PC-3 (cell line): ENCODE measurements at regions not wholly inside any gene's neighbourhood (a gene's known extent, or its start where the extent isn't known, plus 50 kb on each side); places are given as distances from the start of the nearest gene placed in this dataset.

Experiments used
- ATAC-seq: fragments of 200-7000 bp; cut with Tn5 transposase; 2 replicates; pipeline ENCODE4 v1.9.1; 2020; ENCODE audit warnings: mild to moderate bottlenecking, moderate library complexity
- BruUV-seq: library from RNA; stranded (reverse); fragments of 400-500 nt; replicated peaks from 2 replicates; lab custom pipeline; 2021; lab: Mats Ljungman, UMichigan
- CTCF ChIA-PET: fragments of 300-600 bp; sonication (Branson Sonifier 250); formaldehyde crosslinking; loops from one replicate; lab custom pipeline; 2022; ENCODE audit warnings: antibody characterized with exemption; lab: Charles Lee
- POLR2A ChIA-PET: fragments of 300-600 bp; sonication (Branson Sonifier 250); formaldehyde crosslinking; loops from one replicate; lab custom pipeline; 2022; ENCODE audit warnings: antibody characterized with exemption; ENCODE audit not compliant: unreplicated experiment; lab: Charles Lee
- DNase-seq: peaks from one replicate; pipeline ENCODE4 v3.0.0-alpha.2; 2015
- H2AFZ ChIP-seq: fragments of 300-600 bp; sonication (generic); 2 replicates; pipeline ENCODE4 v1.6.0; 2016; ENCODE audit warnings: antibody characterized with exemption, low read length
- H3F3A ChIP-seq: fragments of 300-600 bp; sonication (generic); one replicate; pipeline ENCODE4 v1.6.0; 2017; ENCODE audit warnings: antibody characterized with exemption, low read length, control low read depth, mild to moderate bottlenecking; ENCODE audit not compliant: unreplicated experiment
- H3K27ac ChIP-seq: fragments of 300-600 bp; sonication (generic); 2 replicates; pipeline ENCODE4 v1.5.1; 2016; ENCODE audit warnings: mild to moderate bottlenecking, low read length
- H3K27me3 ChIP-seq: fragments of 300-600 bp; sonication (generic); 2 replicates; pipeline ENCODE4 v1.6.1; 2016; ENCODE audit warnings: low read length, mixed read lengths
- H3K36me3 ChIP-seq: fragments of 300-600 bp; sonication (generic); 2 replicates; pipeline ENCODE4 v1.6.1; 2016; ENCODE audit warnings: low read depth, mixed run types, low read length, mixed read lengths
- H3K4me1 ChIP-seq: fragments of 300-600 bp; sonication (generic); 2 replicates; pipeline ENCODE4 v1.5.1; 2016; ENCODE audit warnings: low read length; ENCODE audit not compliant: insufficient read depth
- H3K4me2 ChIP-seq: fragments of 300-600 bp; sonication (generic); 2 replicates; pipeline ENCODE4 v1.6.0; 2016; ENCODE audit warnings: low read length
- H3K4me3 ChIP-seq: fragments of 300-600 bp; sonication (generic); 2 replicates; pipeline ENCODE4 v1.5.1; 2016; ENCODE audit warnings: mild to moderate bottlenecking, low read length, mixed read lengths
- H3K79me2 ChIP-seq: fragments of 300-600 bp; sonication (generic); 2 replicates; pipeline ENCODE4 v1.6.1; 2017; ENCODE audit warnings: low read length, mixed read lengths
- H3K9ac ChIP-seq: fragments of 300-600 bp; sonication (generic); 2 replicates; pipeline ENCODE4 v1.6.0; 2016; ENCODE audit warnings: mild to moderate bottlenecking, low read length
- H3K9me2 ChIP-seq: fragments of 300-600 bp; sonication (generic); replicated peaks from 2 replicates; pipeline ENCODE4 v1.6.1; 2016; ENCODE audit warnings: mixed run types, low read length, mixed read lengths
- H3K9me3 ChIP-seq: fragments of 300-600 bp; sonication (generic); 2 replicates; pipeline ENCODE4 v1.6.1; 2016; ENCODE audit warnings: low read length, mixed read lengths
- H4K20me1 ChIP-seq: fragments of 300-600 bp; sonication (generic); 2 replicates; pipeline ENCODE4 v1.6.1; 2016; ENCODE audit warnings: low read length, mixed read lengths
- EZH2 ChIP-seq: fragments of 300-600 bp; sonication (generic); IDR thresholded peaks from one replicate; pipeline ENCODE4 v1.6.1; 2017; ENCODE audit warnings: antibody characterized with exemption, mild to moderate bottlenecking, low read length; ENCODE audit not compliant: unreplicated experiment
- EZH2phosphoT487 ChIP-seq: fragments of 300-600 bp; sonication (generic); IDR thresholded peaks from 2 replicates; pipeline ENCODE4 v1.6.1; 2018; ENCODE audit warnings: mild to moderate bottlenecking, antibody characterized with exemption, low read length, borderline replicate concordance
- intact Hi-C: fragments of 100-400 bp; cut with micrococcal nuclease; formaldehyde crosslinking; loops from 2 replicates; pipeline ENCODE4 v1.9.0; 2023
- TF ChIP-seq, protein P1 (sequence below): fragments of 300-600 bp; sonication (generic); conservative IDR thresholded peaks from 2 replicates; pipeline ENCODE4 v1.5.1; 2017; ENCODE audit warnings: antibody characterized with exemption, low read depth, mild to moderate bottlenecking, low read length

DNA sequence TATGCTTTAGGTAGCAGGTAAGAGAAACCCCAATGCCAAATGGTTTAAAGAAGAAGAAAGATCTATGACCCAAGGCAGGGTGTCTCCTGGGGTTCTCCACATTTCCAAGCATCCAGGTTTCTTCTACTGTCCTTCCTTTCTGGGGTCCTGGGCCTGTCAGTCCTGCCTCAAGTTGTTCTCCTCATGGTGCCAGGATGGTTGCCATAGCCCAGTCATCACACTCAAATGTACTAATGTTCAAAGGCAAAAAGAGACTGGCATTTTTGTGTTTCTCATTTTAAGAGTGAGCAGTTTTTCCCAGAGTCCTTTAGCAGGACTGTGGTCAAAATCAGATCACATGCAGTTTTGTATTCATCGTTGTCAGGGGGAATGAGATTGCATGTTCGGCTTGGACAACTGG lies 59.9 kb upstream of the BOD1 start:
- Histone ChIP-seq H2AFZ (no peak overlapping the region), H3K9me3 (no peaks in the 10 kb centered on the region), H3K9ac (no peak overlapping the region), H3F3A (no peaks in the 10 kb centered on the region), H3K9me2 (no peaks in the 10 kb centered on the region), H3K4me3 (no peak overlapping the region), H3K79me2 (no peaks in the 10 kb centered on the region), H3K27me3 (no peaks in the 10 kb centered on the region), H3K4me2 (no peak overlapping the region), H3K27ac (no peak overlapping the region), H3K36me3 (no peaks in the 10 kb centered on the region), H4K20me1 (no peaks in the 10 kb centered on the region), H3K4me1 (no peaks in the 10 kb centered on the region)
- ATAC-seq (no peak), DNase-seq (no peak)
- no TSS peak for BruUV-seq
- CTCF ChIA-PET, result no interaction called here
- TF ChIP-seq, protein P1, sequence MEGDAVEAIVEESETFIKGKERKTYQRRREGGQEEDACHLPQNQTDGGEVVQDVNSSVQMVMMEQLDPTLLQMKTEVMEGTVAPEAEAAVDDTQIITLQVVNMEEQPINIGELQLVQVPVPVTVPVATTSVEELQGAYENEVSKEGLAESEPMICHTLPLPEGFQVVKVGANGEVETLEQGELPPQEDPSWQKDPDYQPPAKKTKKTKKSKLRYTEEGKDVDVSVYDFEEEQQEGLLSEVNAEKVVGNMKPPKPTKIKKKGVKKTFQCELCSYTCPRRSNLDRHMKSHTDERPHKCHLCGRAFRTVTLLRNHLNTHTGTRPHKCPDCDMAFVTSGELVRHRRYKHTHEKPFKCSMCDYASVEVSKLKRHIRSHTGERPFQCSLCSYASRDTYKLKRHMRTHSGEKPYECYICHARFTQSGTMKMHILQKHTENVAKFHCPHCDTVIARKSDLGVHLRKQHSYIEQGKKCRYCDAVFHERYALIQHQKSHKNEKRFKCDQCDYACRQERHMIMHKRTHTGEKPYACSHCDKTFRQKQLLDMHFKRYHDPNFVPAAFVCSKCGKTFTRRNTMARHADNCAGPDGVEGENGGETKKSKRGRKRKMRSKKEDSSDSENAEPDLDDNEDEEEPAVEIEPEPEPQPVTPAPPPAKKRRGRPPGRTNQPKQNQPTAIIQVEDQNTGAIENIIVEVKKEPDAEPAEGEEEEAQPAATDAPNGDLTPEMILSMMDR, result no peak
- no peak for TF ChIP-seq EZH2
- no peak for TF ChIP-seq EZH2phosphoT487
- POLR2A ChIA-PET, result no interaction called here
- intact Hi-C loops, result no loop called here

DNA sequence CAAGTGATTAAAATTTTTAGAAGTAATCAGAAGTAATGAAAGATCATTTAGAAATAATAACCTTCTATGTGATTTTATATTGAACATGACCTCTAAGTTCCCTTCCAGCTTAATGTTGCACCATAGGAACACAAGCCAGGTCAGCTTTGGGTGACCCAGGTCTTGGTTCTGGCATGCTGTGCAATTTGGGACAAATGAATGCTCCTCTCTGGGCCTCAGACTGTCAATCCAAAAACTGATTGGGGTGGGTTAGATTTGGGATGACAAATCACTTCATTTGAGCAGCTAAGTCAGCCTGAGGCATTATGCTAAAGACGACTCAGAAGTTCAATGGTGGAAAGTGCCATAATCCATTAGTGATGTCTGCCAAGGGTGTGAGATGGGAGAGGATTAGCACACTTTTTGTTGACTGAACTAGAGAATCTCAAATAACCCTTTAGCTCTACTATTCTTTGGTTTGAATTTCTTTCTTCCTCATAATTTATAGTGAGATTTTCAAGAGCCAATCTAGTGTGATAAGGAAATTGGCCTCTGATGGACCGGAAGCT lies 60.7 kb upstream of the BOD1 start:
- no peaks in the 10 kb centered on the region for H3K79me2 ChIP-seq
- no peak for ATAC-seq
- no peak for DNase-seq
- H3K27me3 ChIP-seq, result no peaks in the 10 kb centered on the region
- H3K4me1 ChIP-seq, result no peaks in the 10 kb centered on the region
- no peaks in the 10 kb centered on the region for H3K9me2 ChIP-seq
- no peak overlapping the region for H3K9ac ChIP-seq
- TF ChIP-seq, protein P1, result no peak
- TF ChIP-seq EZH2 (no peak), EZH2phosphoT487 (no peak)
- no TSS peak for BruUV-seq
- H3K27ac ChIP-seq, result no peak overlapping the region
- intact Hi-C loops, result no loop called here
- H4K20me1 ChIP-seq, result no peaks in the 10 kb centered on the region
- H3K4me2 ChIP-seq, result no peak overlapping the region
- no peaks in the 10 kb centered on the region for H3K9me3 ChIP-seq
- CTCF ChIA-PET, result no interaction called here
- H3F3A ChIP-seq, result no peaks in the 10 kb centered on the region
- no peaks in the 10 kb centered on the region for H3K36me3 ChIP-seq
- no peak overlapping the region for H3K4me3 ChIP-seq
- H2AFZ ChIP-seq, result no peak overlapping the region
- POLR2A ChIA-PET, result no interaction called here

DNA sequence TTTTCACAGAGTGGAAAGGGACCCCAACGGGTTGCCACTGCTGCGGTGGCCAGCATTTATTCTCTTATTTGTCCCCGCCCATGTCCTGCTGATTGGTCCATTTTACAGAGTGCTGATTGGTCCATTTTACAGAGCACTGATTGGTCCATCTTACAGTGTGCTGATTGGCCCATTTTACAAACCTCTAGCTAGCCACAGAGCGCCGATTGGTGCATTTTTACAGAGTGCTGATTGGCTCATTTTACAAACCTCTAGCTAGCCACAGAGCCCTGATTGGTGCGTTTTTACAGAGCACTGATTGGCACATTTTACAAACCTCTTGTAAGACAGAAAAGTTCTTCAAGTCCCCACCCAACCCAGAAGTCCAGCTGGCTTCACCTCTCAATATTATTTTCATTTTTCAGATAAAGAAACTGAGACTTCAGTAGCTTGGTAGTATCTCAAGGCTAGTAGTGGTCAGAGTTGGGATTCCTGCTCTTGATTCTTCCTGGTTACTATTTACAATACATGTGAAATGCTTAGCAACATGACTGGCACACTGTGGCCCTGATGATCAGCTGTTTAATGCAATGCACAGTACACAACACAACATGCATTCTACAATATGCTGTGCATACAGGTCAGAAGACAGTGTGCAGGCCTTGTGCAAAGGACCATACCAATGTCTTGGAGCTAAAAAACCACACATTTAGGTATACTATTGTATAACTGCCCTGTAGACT lies 63.6 kb upstream of the BOD1 start:
- Histone ChIP-seq H3K9ac (no peak overlapping the region), H3K4me2 (no peak overlapping the region), H3K9me2 (no peaks in the 10 kb centered on the region), H3K9me3 (no peaks in the 10 kb centered on the region), H3K27me3 (no peaks in the 10 kb centered on the region), H3K4me1 (no peaks in the 10 kb centered on the region), H4K20me1 (no peaks in the 10 kb centered on the region), H3K27ac (no peak overlapping the region), H3K79me2 (no peaks in the 10 kb centered on the region), H3F3A (no peaks in the 10 kb centered on the region), H3K4me3 (no peak overlapping the region), H3K36me3 (no peaks in the 10 kb centered on the region), H2AFZ (no peak overlapping the region)
- DNase-seq, result no peak
- ATAC-seq, result no peak
- CTCF ChIA-PET, result no interaction called here
- BruUV-seq, result no TSS peak
- POLR2A ChIA-PET, result no interaction called here
- TF ChIP-seq, protein P1, result no peak
- TF ChIP-seq EZH2 (no peak), EZH2phosphoT487 (no peak)
- intact Hi-C loops, result no loop called here
